Left hindlimb (tissue), 1 donor: ENCODE measurements at regions not wholly inside any gene's neighbourhood (a gene's known extent, or its start where the extent isn't known, plus 50 kb on each side); places are given as distances from the start of the nearest gene placed in this dataset.

Experiments used
- DNase-seq: peaks from one replicate; pipeline ENCODE4 v3.0.0-alpha.2; 2018

DNA sequence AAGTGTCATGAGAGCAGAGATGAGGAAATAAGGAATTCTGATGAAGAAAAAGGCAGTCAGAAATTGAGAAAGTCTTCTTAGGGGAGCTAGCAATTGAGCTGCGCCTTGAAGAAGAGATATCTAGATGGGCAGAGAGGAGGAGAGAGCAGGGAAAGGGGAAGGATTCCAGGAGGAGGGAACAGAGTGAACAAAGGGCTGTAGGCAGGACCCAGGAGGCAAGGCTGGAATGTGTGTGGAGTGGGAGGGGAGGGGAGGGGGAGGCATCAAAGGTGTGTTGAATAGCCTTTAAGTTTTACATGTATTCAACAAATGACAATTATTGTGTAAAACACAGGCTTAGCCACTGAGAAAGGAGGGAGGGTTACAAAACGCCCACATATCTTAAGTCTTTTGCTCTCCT is 164.5 kb downstream of the TDRD15 start:
- DNase-seq: no peak

DNA sequence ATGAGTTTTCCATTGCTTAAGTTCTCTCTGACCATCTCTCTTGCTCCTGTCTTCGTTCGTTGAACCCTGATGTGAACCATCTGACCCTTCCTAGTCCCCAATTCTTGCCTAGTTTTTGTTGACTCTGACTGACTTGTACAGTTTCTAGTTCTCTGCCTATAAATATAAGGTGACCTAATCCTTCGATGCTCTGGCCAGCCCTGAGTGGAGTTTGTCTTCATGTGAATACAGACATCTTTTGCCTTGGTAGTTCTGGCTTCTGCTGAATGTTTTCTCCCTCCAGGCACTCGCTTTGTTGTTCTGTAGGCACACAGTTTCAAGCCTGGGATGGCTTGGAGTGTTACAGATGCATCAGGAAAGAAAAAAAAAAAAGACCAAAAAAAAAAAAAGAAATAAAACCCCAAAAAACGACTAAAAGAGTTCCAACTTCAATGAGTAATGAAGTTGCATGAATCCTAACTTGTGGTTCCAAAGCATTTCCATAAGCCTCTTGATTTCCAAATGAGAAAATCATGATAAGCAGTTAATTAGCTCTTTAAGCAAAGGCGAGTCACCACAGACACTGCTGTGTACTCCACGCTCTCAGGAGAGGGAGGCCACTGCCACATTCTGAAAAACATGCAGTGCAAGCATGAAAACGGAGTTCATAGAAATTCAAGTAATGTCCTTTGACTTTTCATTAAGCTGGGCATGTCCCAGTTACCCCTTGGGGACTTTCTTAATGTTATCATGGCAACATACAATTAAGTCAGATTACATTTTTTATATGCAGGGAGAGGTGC is 165.2 kb downstream of the TDRD15 start:
- no peak for DNase-seq

GRCh38 chr2:21289551-21289950 is 165.8 kb downstream of the TDRD15 start:
- DNase-seq: no peak

DNA sequence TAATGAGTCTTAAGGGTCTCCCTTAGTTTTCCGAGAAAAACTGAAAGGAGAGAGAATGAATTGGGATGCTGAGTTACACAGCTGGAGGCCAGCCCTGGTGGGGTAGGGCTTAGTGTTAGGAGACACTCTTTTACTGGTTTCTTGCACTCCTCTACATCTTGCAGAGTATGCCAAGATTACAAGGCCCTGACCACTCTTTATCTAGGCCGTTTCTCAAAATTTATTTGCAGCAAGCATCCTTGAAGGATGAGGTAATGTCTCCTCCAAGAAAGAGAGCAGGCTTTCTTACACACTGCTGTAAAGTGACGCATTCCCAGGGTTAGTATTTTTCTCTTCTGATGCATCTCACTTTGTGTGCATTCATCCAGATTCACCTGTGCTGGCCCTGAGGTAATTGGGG is 166.2 kb downstream of the TDRD15 start:
- DNase-seq: no peak

- no peak for DNase-seq
Measured at GRCh38 chr2:21291426-21291825, 167.7 kb downstream of the TDRD15 start.

DNA sequence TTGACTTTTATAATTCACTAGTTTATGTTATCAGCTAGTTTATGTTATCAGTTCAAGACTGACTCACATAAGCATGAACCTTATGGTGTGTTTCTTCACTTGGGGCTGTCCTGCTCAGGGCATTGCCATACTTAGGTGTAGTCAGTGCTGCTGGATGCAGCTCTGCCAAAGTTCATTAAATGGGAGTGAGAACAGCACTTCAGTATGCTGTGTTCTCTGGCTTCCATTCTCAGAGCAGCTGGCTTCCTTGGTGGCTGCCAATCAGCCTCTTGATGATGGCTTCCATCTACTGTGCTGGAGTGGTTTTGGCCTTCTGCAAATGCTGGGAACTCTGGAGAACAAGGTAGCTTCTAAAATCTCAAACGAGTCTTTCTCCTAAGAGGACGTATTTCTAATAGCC is 170.7 kb downstream of the TDRD15 start:
- no peak for DNase-seq

- DNase-seq: no peak
Measured at GRCh38 chr2:21299411-21299810, 175.6 kb downstream of the TDRD15 start.

GRCh38 chr2:21301871-21302455 is 178.2 kb downstream of the TDRD15 start:
- no peak for DNase-seq

DNA sequence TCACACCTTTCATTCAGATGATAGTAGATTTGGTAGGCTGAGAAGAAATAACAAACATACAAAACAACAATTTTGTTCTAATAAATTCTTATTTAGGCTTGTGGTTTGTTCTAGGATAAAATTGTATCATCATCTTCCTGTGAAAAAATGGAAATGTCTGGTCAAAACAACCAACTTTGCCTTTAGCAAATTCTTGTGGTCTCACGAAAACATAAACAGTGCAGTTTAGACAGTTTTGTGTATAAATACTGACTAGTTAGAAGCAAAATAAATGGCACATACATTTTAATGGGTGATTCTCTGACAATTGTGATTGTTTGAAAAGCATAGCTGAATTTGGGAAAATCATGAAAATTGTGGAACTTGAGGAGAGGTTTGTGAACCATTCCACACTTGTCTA is 180.1 kb downstream of the TDRD15 start:
- DNase-seq: no peak

- no peak for DNase-seq
Measured at GRCh38 chr2:21305581-21305980, 181.8 kb downstream of the TDRD15 start.

GRCh38 chr2:21306235-21306634 is 182.5 kb downstream of the TDRD15 start:
- no peak for DNase-seq

GRCh38 chr2:21307037-21307436 is 183.3 kb downstream of the TDRD15 start:
- no peak for DNase-seq

DNA sequence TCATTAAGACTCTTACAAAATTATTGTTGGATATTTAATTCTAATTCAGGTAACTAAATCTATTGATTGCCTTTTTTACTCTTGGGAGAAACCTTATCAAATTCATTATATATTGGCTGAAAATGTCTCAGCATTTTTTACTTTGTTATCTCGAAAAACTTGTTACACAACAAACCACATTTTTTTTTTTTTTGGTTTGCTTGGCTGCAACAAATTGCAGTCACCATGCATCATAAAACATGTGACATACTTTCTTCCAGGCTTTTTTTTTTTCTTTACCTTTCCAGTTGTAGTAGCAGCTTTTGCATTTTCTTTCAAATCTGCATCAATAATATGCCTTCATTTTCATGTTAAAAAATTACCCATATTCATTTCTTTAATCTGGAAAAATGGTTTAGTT is 186.7 kb downstream of the TDRD15 start:
- no peak for DNase-seq

DNA sequence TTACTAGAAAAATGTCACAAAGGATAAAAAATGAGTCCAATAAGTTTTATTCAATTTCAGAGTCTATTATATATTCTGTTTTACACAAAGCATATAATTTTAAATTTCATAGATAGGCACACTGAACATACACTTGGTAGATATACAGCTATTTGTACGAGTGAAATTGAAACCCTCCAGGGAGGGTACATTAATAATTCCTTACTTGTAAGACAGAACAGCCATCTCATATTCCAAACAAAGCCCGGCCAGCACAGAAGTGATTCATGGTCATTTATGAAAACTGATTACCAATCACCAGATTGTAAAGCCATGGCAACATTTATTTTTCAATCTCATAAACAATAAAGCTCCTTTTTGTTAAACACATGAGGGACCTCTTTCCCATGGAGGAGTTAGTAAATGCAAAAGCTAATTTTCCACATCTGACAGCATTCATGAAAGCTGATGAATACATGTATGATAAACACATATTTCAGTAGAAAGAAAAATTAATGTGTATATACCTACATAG is 190.6 kb downstream of the TDRD15 start:
- DNase-seq: no peak

GRCh38 chr2:21317131-21317530 is 193.4 kb downstream of the TDRD15 start:
- no peak for DNase-seq

DNA sequence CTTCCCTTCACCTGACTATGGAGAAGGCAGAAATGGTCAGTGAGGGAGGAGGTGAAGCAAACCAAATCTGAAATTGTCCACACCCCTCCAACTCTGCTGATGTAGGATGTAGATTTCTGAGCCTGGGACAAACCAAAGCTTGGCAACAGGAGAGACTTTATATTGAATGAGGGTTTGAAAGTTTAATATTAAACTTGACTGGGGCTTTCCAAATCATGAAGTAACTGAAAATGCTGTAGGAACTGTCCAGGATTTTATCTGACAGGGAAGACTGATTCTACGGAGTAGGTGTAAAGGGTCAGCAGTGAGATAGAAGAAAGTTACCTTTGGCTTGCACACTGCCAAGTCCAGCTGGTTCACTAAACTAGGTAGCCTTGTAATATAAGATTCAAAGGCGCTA is 194.5 kb downstream of the TDRD15 start:
- no peak for DNase-seq

- no peak for DNase-seq
Measured at GRCh38 chr2:21326152-21326551, 202.4 kb downstream of the TDRD15 start.

- DNase-seq: no peak
Measured at GRCh38 chr2:21328177-21328576, 204.4 kb downstream of the TDRD15 start.

DNA sequence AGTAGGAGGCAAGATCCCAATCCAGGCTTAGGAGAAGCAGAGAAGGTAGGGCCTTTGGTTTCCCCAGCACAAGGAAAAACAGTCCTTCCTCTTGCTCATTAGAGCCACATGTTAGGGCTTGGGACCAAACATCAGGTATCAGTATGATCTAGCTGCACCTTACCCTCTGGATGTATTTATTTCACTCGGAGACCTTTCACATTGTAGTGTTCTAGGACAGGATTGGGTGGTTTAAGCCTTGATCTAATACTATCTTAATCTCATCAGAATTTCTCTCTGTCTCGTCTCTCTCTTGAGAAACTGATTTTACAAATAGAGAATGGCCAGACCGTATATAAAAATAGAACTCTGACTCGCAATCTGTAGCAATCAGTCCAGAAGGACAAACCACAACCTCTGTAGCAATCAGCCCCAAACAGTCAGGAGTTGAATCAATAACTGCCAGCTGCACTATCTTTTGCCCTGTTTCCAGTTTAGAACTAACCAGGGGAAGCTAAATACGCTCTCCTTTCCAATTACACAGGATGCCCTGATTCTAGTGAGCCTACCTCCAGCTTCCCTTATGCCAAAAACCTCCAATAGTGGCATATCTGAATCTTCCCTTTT is 207.1 kb downstream of the TDRD15 start:
- DNase-seq: no peak

GRCh38 chr2:21331625-21332370 is 208.0 kb downstream of the TDRD15 start:
- no peak for DNase-seq

DNA sequence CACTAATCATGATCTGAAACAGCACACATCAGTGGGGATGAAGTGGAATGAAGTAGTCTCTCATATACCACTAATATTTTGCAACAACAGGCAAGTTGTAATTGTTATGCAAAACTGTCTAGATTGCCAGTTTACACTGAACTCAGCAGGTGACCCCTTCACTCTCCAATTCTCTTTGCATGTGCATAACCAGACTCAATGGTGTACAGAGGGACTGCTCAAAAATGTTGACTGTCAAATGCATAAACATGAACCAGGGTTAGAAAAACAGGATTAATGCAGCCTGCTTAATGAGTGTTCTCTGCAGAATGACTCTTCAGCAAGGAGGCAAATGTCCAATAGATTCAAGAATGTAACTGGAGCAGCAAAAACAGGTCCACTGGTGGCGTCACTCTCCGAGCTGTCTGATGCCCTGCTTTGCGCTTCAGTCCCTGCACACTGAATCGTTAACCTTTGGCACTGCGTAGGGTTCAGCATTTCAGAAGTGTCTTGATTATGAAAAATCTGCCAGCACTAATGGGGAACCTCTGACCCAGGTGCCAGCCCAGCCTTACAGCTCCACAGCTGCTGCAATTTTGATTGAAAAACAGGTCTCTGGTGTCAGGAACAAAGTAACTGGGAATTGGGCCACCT is 209.3 kb downstream of the TDRD15 start:
- no peak for DNase-seq

DNA sequence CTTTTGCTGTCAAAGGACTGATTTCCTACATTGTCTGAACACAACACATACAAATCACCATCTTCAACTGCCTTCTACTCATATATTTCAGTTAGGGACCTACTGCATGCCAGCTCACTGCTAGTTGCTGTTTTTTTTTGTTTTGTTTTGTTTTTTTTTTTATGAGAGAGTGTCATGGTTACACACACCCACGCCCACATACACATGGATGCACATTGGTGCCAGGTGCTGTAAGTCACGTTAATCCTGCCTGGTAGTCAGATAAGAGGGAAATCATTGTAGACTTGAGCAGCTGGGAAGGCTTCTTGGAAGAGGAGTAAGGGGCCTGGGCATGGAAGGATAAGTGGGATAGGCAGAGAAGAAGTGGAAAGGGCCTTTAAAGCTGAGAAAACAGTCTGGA is 209.9 kb downstream of the TDRD15 start:
- DNase-seq: no peak

DNA sequence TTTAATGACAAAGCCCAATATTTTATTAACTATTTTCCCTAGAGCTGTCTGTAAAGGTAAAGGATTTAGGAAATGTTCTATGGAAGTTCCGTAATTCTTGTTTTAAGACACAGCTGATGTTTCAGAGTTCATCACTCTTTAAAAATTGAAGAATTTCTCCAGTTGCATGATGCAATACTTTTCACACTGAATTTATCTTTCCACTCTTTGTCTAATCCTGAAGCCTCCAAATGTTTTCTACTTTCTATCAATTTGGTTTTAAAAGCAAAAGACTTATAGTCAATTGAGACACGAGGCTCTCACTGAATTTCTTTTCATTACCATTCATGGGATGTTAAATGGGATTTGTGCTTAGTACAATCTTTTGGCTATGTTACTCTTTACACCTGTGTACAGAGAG is 223.2 kb downstream of the TDRD15 start:
- DNase-seq: no peak
